ENCODE measurements at regions not wholly inside any gene's neighbourhood (a gene's known extent, or its start where the extent isn't known, plus 50 kb on each side); places are given as distances from the start of the nearest gene placed in this dataset.

- TF ChIP-seq CTCF (IDR thresholded peaks at IDR 0.05; ENCODE audit: extremely low read depth, missing control alignments), result no peak
- DNase-seq (ENCODE audit: low spot score), result no peak
Measured at GRCh38 chr14:61167642-61168041, 113.5 kb downstream of the TMEM30B start.

GRCh38 chr14:61160798-61161197 lies 120.3 kb downstream of the TMEM30B start:
- no peak for TF ChIP-seq CTCF (IDR thresholded peaks at IDR 0.05; ENCODE audit: extremely low read depth, missing control alignments)
- DNase-seq (ENCODE audit: low spot score), result no peak

GRCh38 chr14:61154641-61155040 lies 126.5 kb downstream of the TMEM30B start:
- TF ChIP-seq CTCF (IDR thresholded peaks at IDR 0.05; ENCODE audit: extremely low read depth, missing control alignments), result no peak
- DNase-seq (ENCODE audit: low spot score), result no peak

- no peak for TF ChIP-seq CTCF (IDR thresholded peaks at IDR 0.05; ENCODE audit: extremely low read depth, missing control alignments)
- DNase-seq (ENCODE audit: low spot score), result no peak
Measured at GRCh38 chr14:61153914-61154545, 127.1 kb downstream of the TMEM30B start.

- DNase-seq (ENCODE audit: low spot score), result no peak
- TF ChIP-seq CTCF (IDR thresholded peaks at IDR 0.05; ENCODE audit: extremely low read depth, missing control alignments), result no peak
Measured at GRCh38 chr14:61153431-61153830, 127.7 kb downstream of the TMEM30B start.

- no peak for TF ChIP-seq CTCF (IDR thresholded peaks at IDR 0.05; ENCODE audit: extremely low read depth, missing control alignments)
- DNase-seq (ENCODE audit: low spot score), result no peak
Measured at GRCh38 chr14:61152851-61153364, 128.2 kb downstream of the TMEM30B start.

- no peak for TF ChIP-seq CTCF (IDR thresholded peaks at IDR 0.05; ENCODE audit: extremely low read depth, missing control alignments)
- DNase-seq (ENCODE audit: low spot score), result no peak
Measured at GRCh38 chr14:61151251-61151650, 129.9 kb downstream of the TMEM30B start.

Measured in GM20000 (cell line).